ENCODE measurements at regions not wholly inside any gene's neighbourhood (a gene's known extent, or its start where the extent isn't known, plus 50 kb on each side); places are given as distances from the start of the nearest gene placed in this dataset.

DNA sequence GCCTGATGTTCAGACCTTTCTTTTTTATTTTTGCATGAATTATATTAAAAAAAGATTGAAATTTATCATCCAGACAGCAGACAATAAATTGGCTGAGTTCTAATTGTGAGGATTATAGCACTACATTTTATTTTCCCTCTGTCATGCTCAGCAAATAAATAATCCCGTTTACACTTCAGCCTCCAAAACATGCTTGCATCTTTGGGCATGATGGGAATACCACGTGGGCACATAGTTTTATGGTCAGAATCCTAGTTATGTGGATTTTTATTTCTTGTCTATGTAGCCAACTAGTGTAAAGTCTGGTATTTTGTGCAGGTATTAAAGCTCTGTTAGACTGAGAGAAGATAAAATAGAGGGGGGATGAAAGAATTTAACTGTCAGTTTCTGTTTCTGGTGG, 276.9 kb upstream of the E2F7 start:
- TF ChIP-seq, protein P1, sequence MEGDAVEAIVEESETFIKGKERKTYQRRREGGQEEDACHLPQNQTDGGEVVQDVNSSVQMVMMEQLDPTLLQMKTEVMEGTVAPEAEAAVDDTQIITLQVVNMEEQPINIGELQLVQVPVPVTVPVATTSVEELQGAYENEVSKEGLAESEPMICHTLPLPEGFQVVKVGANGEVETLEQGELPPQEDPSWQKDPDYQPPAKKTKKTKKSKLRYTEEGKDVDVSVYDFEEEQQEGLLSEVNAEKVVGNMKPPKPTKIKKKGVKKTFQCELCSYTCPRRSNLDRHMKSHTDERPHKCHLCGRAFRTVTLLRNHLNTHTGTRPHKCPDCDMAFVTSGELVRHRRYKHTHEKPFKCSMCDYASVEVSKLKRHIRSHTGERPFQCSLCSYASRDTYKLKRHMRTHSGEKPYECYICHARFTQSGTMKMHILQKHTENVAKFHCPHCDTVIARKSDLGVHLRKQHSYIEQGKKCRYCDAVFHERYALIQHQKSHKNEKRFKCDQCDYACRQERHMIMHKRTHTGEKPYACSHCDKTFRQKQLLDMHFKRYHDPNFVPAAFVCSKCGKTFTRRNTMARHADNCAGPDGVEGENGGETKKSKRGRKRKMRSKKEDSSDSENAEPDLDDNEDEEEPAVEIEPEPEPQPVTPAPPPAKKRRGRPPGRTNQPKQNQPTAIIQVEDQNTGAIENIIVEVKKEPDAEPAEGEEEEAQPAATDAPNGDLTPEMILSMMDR (conservative IDR thresholded peaks at IDR 0.05; ENCODE audit: low read length), result no peak
- TF ChIP-seq EZH2phosphoT487 (IDR thresholded peaks at IDR 0.05; ENCODE audit: borderline replicate concordance), result no peak

All from Loucy (cell line).